Upper lobe of left lung (tissue), 6 donors: ENCODE measurements at regions not wholly inside any gene's neighbourhood (a gene's known extent, or its start where the extent isn't known, plus 50 kb on each side); places are given as distances from the start of the nearest gene placed in this dataset.

Experiments used
- ATAC-seq, 2 donors: fragments of 200-7000 bp; cut with Tn5 transposase; one replicate each; pipeline ENCODE4 v1.9.1; 2022; ENCODE audit warnings: mild to moderate bottlenecking in 2 of 2, moderate library complexity in 2 of 2; ENCODE audit not compliant: low FRiP score in 2 of 2
- DNase-seq, 2 donors: peaks; one replicate each; pipeline ENCODE4 v3.0.0-alpha.2; 2019 to 2020
- H3K27ac ChIP-seq, 4 donors: fragments of 200-600 bp; sonication (generic); one replicate each; pipeline ENCODE4 v1.5.1; 2016 to 2019
- H3K27me3 ChIP-seq, 4 donors: fragments of 200-600 bp; sonication (generic); one replicate each; pipeline ENCODE4 v1.5.1; 2017 to 2019
- H3K36me3 ChIP-seq, 4 donors: fragments of 200-600 bp; sonication (generic); one replicate each; pipeline ENCODE4 v1.5.1; 2016 to 2019
- H3K4me1 ChIP-seq, 4 donors: fragments of 200-600 bp; sonication (generic); one replicate each; pipeline ENCODE4 v1.5.1; 2018 to 2019
- H3K4me3 ChIP-seq, 4 donors: fragments of 200-600 bp; sonication (generic); one replicate each; pipeline ENCODE4 v1.5.1; 2017 to 2019; ENCODE audit warnings: mild to moderate bottlenecking in 2 of 4, moderate library complexity in 1 of 4
- H3K9me3 ChIP-seq, 4 donors: fragments of 200-600 bp; sonication (generic); one replicate each; pipeline ENCODE4 v1.5.1; 2018 to 2019
- EP300 ChIP-seq, 4 donors: sonication (generic); formaldehyde crosslinking; IDR thresholded peaks; one replicate each; pipeline ENCODE4 v1.5.1; 2017; ENCODE audit warnings: antibody characterized with exemption in 4 of 4, control low read depth in 2 of 4
- POLR2A ChIP-seq, 4 donors: fragments of 450-650 bp; IDR thresholded peaks; one replicate each; pipeline ENCODE4 v1.5.1; 2016 to 2017; ENCODE audit warnings: antibody characterized with exemption in 4 of 4, mild to moderate bottlenecking in 2 of 4
- POLR2AphosphoS5 ChIP-seq, 2 donors: sonication (generic); formaldehyde crosslinking; IDR thresholded peaks; one replicate each; pipeline ENCODE4 v1.5.1; 2017; ENCODE audit warnings: antibody characterized with exemption in 2 of 2
- WGBS, 2 donors: methylation state at CpG; one replicate each; pipeline ENCODE4 v1.1.5; 2017 to 2018; 5-methylcytosine and 5-hydroxymethylcytosine counted together
- TF ChIP-seq, protein P1 (sequence below), 6 experiments: fragments of 450-650 bp in 4 of 6; fragments of 200-600 bp in 2 of 6; sonication (generic) in 2 of 6; IDR thresholded peaks; one replicate each; pipeline ENCODE4 v1.5.1; 2016 to 2019; ENCODE audit warnings: antibody characterized with exemption in 6 of 6
- donor health status: DM: no; HTN: no; CAD: no; lungs with moderate emphysema.
- donor health status: DM: no; HTN: yes; CAD: no; lungs with severe emphysema.

DNA sequence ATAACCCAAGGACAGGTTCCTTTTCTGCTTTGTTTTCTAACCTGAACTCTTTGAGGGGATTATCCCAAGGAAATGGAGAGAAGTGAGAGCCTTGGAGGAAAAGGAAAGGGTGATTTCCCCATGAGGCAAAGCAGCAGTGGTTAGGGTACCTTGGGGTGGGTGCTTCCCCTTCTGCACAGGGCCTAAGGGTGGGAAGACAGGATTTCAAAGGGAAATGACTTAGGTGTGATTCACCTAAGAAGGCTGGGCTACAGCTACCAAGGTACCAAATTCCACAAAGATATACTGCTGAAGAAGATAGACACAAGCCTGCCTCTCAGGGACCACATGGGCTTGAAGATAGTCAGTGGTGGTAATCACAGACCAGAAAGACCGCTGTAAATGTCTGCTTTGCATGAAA lies 325.3 kb upstream of the DPH6 start:
- TF ChIP-seq POLR2AphosphoS5 (IDR thresholded peaks at IDR 0.05) (no peak), POLR2A (IDR thresholded peaks at IDR 0.05) (no peak), EP300 (IDR thresholded peaks at IDR 0.05) (no peak)
- TF ChIP-seq, protein P1, sequence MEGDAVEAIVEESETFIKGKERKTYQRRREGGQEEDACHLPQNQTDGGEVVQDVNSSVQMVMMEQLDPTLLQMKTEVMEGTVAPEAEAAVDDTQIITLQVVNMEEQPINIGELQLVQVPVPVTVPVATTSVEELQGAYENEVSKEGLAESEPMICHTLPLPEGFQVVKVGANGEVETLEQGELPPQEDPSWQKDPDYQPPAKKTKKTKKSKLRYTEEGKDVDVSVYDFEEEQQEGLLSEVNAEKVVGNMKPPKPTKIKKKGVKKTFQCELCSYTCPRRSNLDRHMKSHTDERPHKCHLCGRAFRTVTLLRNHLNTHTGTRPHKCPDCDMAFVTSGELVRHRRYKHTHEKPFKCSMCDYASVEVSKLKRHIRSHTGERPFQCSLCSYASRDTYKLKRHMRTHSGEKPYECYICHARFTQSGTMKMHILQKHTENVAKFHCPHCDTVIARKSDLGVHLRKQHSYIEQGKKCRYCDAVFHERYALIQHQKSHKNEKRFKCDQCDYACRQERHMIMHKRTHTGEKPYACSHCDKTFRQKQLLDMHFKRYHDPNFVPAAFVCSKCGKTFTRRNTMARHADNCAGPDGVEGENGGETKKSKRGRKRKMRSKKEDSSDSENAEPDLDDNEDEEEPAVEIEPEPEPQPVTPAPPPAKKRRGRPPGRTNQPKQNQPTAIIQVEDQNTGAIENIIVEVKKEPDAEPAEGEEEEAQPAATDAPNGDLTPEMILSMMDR (IDR thresholded peaks at IDR 0.05) = no peak
- Histone ChIP-seq H3K27ac (no peak overlapping the region), H3K9me3 (no peaks in the 10 kb centered on the region), H3K27me3 (no peaks in the 10 kb centered on the region), H3K4me3 (no peak overlapping the region), H3K36me3 (no peaks in the 10 kb centered on the region), H3K4me1 (no peaks in the 10 kb centered on the region)
- DNase-seq (no peak), ATAC-seq (no peak)
- 75 to 85% methylated on average over 1 of the region's 1 CpG for WGBS, 2 donors

DNA sequence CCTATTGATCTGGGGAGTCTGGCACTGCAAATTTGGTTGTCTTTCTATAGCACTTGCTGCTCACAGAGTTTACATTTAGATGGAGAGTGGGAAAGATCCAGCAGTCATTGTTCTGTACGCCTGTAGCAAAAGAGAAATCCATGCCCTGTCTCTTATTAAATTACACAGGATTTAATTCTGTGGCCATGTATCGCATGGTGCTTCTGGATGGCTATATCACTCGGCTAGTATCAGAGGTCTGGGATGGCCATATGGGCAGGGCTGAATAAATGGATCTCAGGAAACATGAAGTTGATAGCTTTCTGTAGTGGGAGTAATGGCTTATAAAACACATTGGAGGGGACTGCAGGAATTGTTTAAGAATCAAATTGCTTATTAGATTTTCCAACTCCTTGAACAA lies 325.8 kb upstream of the DPH6 start:
- TF ChIP-seq POLR2A (IDR thresholded peaks at IDR 0.05) (no peak), POLR2AphosphoS5 (IDR thresholded peaks at IDR 0.05) (no peak), EP300 (IDR thresholded peaks at IDR 0.05) (no peak)
- TF ChIP-seq, protein P1 (IDR thresholded peaks at IDR 0.05) = no peak
- no peak for ATAC-seq

GRCh38 chr15:35872577-35872976 lies 326.6 kb upstream of the DPH6 start:
- no peaks in the 10 kb centered on the region for H3K9me3 ChIP-seq
- H3K27ac ChIP-seq = no peak overlapping the region
- no peaks in the 10 kb centered on the region for H3K4me1 ChIP-seq
- DNase-seq = no peak
- ATAC-seq = no peak
- no peaks in the 10 kb centered on the region for H3K36me3 ChIP-seq
- H3K27me3 ChIP-seq = no peaks in the 10 kb centered on the region
- TF ChIP-seq, protein P1 (IDR thresholded peaks at IDR 0.05) = no peak
- TF ChIP-seq EP300 (IDR thresholded peaks at IDR 0.05) (no peak), POLR2A (IDR thresholded peaks at IDR 0.05) (no peak), POLR2AphosphoS5 (IDR thresholded peaks at IDR 0.05) (no peak)
- no peak overlapping the region for H3K4me3 ChIP-seq

More for the DNA sequence above, 325.8 kb upstream of the DPH6 start:
- H3K9me3 ChIP-seq = no peaks in the 10 kb centered on the region
- H3K27me3 ChIP-seq = no peaks in the 10 kb centered on the region
- WGBS, 2 donors = 94 to 98% methylated on average over 3 of the region's 3 CpGs
- H3K4me3 ChIP-seq = no peak overlapping the region
- no peak for DNase-seq
- H3K36me3 ChIP-seq = no peaks in the 10 kb centered on the region
- no peak overlapping the region for H3K27ac ChIP-seq
- H3K4me1 ChIP-seq = no peaks in the 10 kb centered on the region

DNA sequence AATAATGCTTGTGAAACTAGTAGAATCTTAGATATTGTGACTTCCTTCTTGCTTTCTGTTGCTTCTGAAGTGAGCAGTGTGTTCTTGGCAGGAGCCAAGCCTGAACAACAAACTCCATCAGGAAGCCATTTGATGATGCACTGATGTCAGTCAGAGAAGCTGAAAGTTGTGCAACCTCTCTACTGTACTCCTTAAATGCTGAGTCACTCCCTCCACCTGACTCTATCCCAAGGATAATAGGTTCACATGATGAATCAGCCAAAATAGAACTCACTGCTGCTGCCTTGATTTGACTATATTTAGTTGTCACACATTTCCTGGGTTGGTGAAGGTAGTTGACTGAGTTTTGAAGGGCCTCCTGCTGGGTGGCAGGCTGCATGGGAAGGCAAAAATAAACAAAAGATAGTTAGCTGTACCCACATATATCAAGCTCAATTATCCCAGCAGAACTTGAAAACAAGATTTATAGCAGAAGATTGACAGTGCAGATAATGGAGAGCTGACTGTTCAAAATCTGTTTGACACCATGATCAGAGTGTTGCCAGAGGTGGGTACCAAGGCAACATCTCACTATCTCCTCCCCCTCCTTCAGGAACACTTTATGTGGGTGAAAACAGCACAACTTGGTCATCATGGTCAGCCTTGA lies 328.4 kb upstream of the DPH6 start:
- Histone ChIP-seq H3K27me3 (no peaks in the 10 kb centered on the region), H3K4me1 (no peaks in the 10 kb centered on the region), H3K4me3 (no peak overlapping the region), H3K9me3 (no peaks in the 10 kb centered on the region), H3K27ac (no peak overlapping the region), H3K36me3 (no peaks in the 10 kb centered on the region)
- ATAC-seq (no peak), DNase-seq (no peak)
- no peak for TF ChIP-seq POLR2AphosphoS5 (IDR thresholded peaks at IDR 0.05)

GRCh38 chr15:35876762-35877161 lies 330.8 kb upstream of the DPH6 start:
- Histone ChIP-seq H3K27ac (no peak overlapping the region), H3K4me3 (no peak overlapping the region), H3K4me1 (no peaks in the 10 kb centered on the region), H3K9me3 (no peaks in the 10 kb centered on the region), H3K27me3 (no peaks in the 10 kb centered on the region), H3K36me3 (no peaks in the 10 kb centered on the region)
- no peak for ATAC-seq
- TF ChIP-seq POLR2A (IDR thresholded peaks at IDR 0.05) (no peak), EP300 (IDR thresholded peaks at IDR 0.05) (no peak), POLR2AphosphoS5 (IDR thresholded peaks at IDR 0.05) (no peak)
- TF ChIP-seq, protein P1 (IDR thresholded peaks at IDR 0.05) = no peak
- WGBS, 2 donors = 59 to 73% methylated on average over 4 of the region's 4 CpGs
- no peak for DNase-seq
